ENCODE measurements at regions not wholly inside any gene's neighbourhood (a gene's known extent, or its start where the extent isn't known, plus 50 kb on each side); places are given as distances from the start of the nearest gene placed in this dataset.

GRCh38 chr2:133945089-133945488 is 308.8 kb upstream of the MGAT5 start:
- no peak for DNase-seq

GRCh38 chr2:133947057-133947456 is 306.8 kb upstream of the MGAT5 start:
- no peak for DNase-seq

- DNase-seq, result no peak
Observed at GRCh38 chr2:133948610-133949290, 305.1 kb upstream of the MGAT5 start.

GRCh38 chr2:133949595-133949994 is 304.3 kb upstream of the MGAT5 start:
- no peak for DNase-seq

- no peak for DNase-seq
Observed at GRCh38 chr2:133951209-133951608, 302.7 kb upstream of the MGAT5 start.

GRCh38 chr2:133952420-133952819 is 301.5 kb upstream of the MGAT5 start:
- no peak for DNase-seq

- DNase-seq, result no peak
Observed at GRCh38 chr2:133952896-133953295, 301.0 kb upstream of the MGAT5 start.

- no peak for DNase-seq
Observed at GRCh38 chr2:133953524-133953923, 300.3 kb upstream of the MGAT5 start.

- no peak for DNase-seq
Observed at GRCh38 chr2:133954636-133955035, 299.2 kb upstream of the MGAT5 start.

GRCh38 chr2:133955169-133955568 is 298.7 kb upstream of the MGAT5 start:
- no peak for DNase-seq

- peak; percentile 42 for DNase-seq
Observed at GRCh38 chr2:133956434-133956935, 297.4 kb upstream of the MGAT5 start.

- DNase-seq, result no peak
Observed at GRCh38 chr2:133957724-133958480, 296.0 kb upstream of the MGAT5 start.

GRCh38 chr2:133959066-133959465 is 294.8 kb upstream of the MGAT5 start:
- no peak for DNase-seq

- no peak for DNase-seq
Observed at GRCh38 chr2:133966720-133967304, 287.1 kb upstream of the MGAT5 start.

GRCh38 chr2:133967326-133967725 is 286.5 kb upstream of the MGAT5 start:
- DNase-seq, result no peak

- no peak for DNase-seq
Observed at GRCh38 chr2:133968446-133968845, 285.4 kb upstream of the MGAT5 start.

- no peak for DNase-seq
Observed at GRCh38 chr2:133970641-133971040, 283.2 kb upstream of the MGAT5 start.

GRCh38 chr2:133972297-133972696 is 281.6 kb upstream of the MGAT5 start:
- DNase-seq, result no peak

- peak; percentile 43 for DNase-seq
Observed at GRCh38 chr2:133972786-133973185, 281.1 kb upstream of the MGAT5 start.

GRCh38 chr2:133974353-133974752 is 279.5 kb upstream of the MGAT5 start:
- no peak for DNase-seq

GRCh38 chr2:133975135-133975534 is 278.7 kb upstream of the MGAT5 start:
- no peak for DNase-seq

- DNase-seq, result no peak
Observed at GRCh38 chr2:133975676-133976428, 278.0 kb upstream of the MGAT5 start.

- DNase-seq, result peak; percentile 33
Observed at GRCh38 chr2:133976659-133977058, 277.2 kb upstream of the MGAT5 start.

Measured in occipital lobe (tissue), 1 donor.